DOHH2 (cell line): ENCODE measurements at regions not wholly inside any gene's neighbourhood (a gene's known extent, or its start where the extent isn't known, plus 50 kb on each side); places are given as distances from the start of the nearest gene placed in this dataset.

Experiments used
- H3F3A ChIP-seq: fragments of 200-600 bp; sonication (generic), shearing (Covaris generic); 2 replicates; pipeline ENCODE4 v1.6.0; 2016; ENCODE audit warnings: antibody characterized with exemption, mild to moderate bottlenecking; ENCODE audit not compliant: control insufficient read depth, insufficient read depth
- H3K27ac ChIP-seq: fragments of 200-600 bp; sonication (generic); 2 replicates; pipeline ENCODE4 v1.5.1; 2014; ENCODE audit warnings: low read depth, mild to moderate bottlenecking, low read length, moderate library complexity
- H3K27me3 ChIP-seq: fragments of 200-600 bp; sonication (generic); 2 replicates; pipeline ENCODE4 v1.6.1; 2014; ENCODE audit warnings: mild to moderate bottlenecking, low read length, mixed read lengths; ENCODE audit not compliant: control insufficient read depth
- H3K36me3 ChIP-seq: fragments of 200-600 bp; sonication (generic); 2 replicates; pipeline ENCODE4 v1.6.1; 2014; ENCODE audit warnings: mild to moderate bottlenecking, low read length, moderate library complexity, mixed read lengths; ENCODE audit not compliant: control insufficient read depth
- H3K4me1 ChIP-seq: fragments of 200-600 bp; sonication (generic); 2 replicates; pipeline ENCODE4 v1.6.1; 2014; ENCODE audit warnings: mild to moderate bottlenecking, low read length, mixed read lengths; ENCODE audit not compliant: control insufficient read depth
- H3K4me2 ChIP-seq: fragments of 200-600 bp; sonication (generic); 2 replicates; pipeline ENCODE4 v1.6.0; 2014; ENCODE audit warnings: mild to moderate bottlenecking, low read length, moderate library complexity
- H3K4me3 ChIP-seq: fragments of 200-600 bp; sonication (generic); 2 replicates; pipeline ENCODE4 v1.5.1; 2014; ENCODE audit warnings: mild to moderate bottlenecking, low read length, mixed read lengths
- H3K79me2 ChIP-seq: fragments of 200-600 bp; sonication (generic); 2 replicates; pipeline ENCODE4 v1.6.1; 2014; ENCODE audit warnings: mild to moderate bottlenecking, low read length, mixed read lengths; ENCODE audit not compliant: control insufficient read depth
- H3K9me2 ChIP-seq: fragments of 200-600 bp; sonication (generic); replicated peaks from 2 replicates; pipeline ENCODE4 v1.6.1; 2014; ENCODE audit warnings: mild to moderate bottlenecking, low read length, mixed read lengths; ENCODE audit not compliant: control insufficient read depth
- H3K9me3 ChIP-seq: fragments of 200-600 bp; sonication (generic); 2 replicates; pipeline ENCODE4 v1.6.1; 2014; ENCODE audit warnings: antibody characterized with exemption, low read length, mixed read lengths; ENCODE audit not compliant: control insufficient read depth, insufficient read depth
- H4K20me1 ChIP-seq: fragments of 200-600 bp; sonication (generic); 2 replicates; pipeline ENCODE4 v1.6.0; 2014; ENCODE audit warnings: low read depth, mild to moderate bottlenecking, antibody characterized with exemption, low read length, moderate library complexity; ENCODE audit not compliant: control insufficient read depth, insufficient read depth
- CTCF ChIP-seq: fragments of 200-600 bp; sonication (generic); IDR thresholded peaks from one replicate; pipeline ENCODE4 v1.5.1; 2014; ENCODE audit warnings: antibody characterized with exemption, mild to moderate bottlenecking, low read depth, low read length; ENCODE audit not compliant: poor library complexity, severe bottlenecking
- EZH2phosphoT487 ChIP-seq: fragments of 200-600 bp; sonication (generic); IDR thresholded peaks from 2 replicates; pipeline ENCODE4 v1.6.1; 2017; ENCODE audit warnings: borderline replicate concordance, mild to moderate bottlenecking, antibody characterized with exemption, low read length, moderate library complexity, mixed read lengths

GRCh38 chr11:92848578-92848977, 120.9 kb upstream of the MTNR1B start:
- Histone ChIP-seq H4K20me1 (no peaks in the 10 kb centered on the region), H3K27ac (no peak overlapping the region), H3K27me3 (no peaks in the 10 kb centered on the region), H3K9me3 (no peaks in the 10 kb centered on the region), H3K79me2 (no peaks in the 10 kb centered on the region), H3F3A (no peaks in the 10 kb centered on the region), H3K36me3 (no peaks in the 10 kb centered on the region), H3K9me2 (no peaks in the 10 kb centered on the region), H3K4me3 (no peak overlapping the region), H3K4me1 (no peaks in the 10 kb centered on the region), H3K4me2 (no peak overlapping the region)
- TF ChIP-seq EZH2phosphoT487 (no peak), CTCF (no peak)

- Histone ChIP-seq H3K4me2 (no peak overlapping the region), H3K4me3 (no peak overlapping the region), H3K36me3 (no peaks in the 10 kb centered on the region), H3K27ac (no peak overlapping the region), H4K20me1 (no peaks in the 10 kb centered on the region), H3K4me1 (no peaks in the 10 kb centered on the region), H3K27me3 (no peaks in the 10 kb centered on the region), H3K9me3 (no peaks in the 10 kb centered on the region), H3K9me2 (no peaks in the 10 kb centered on the region), H3F3A (no peaks in the 10 kb centered on the region), H3K79me2 (no peaks in the 10 kb centered on the region)
- no peak for TF ChIP-seq EZH2phosphoT487
- no peak for TF ChIP-seq CTCF
Measured at GRCh38 chr11:92850296-92850826, 119.1 kb upstream of the MTNR1B start.

GRCh38 chr11:92852229-92852628, 117.2 kb upstream of the MTNR1B start:
- no peaks in the 10 kb centered on the region for H3K79me2 ChIP-seq
- TF ChIP-seq CTCF (no peak), EZH2phosphoT487 (no peak)
- no peaks in the 10 kb centered on the region for H3K9me2 ChIP-seq
- no peak overlapping the region for H3K4me2 ChIP-seq
- no peaks in the 10 kb centered on the region for H3F3A ChIP-seq
- H3K27me3 ChIP-seq: no peaks in the 10 kb centered on the region
- H4K20me1 ChIP-seq: no peaks in the 10 kb centered on the region
- no peaks in the 10 kb centered on the region for H3K4me1 ChIP-seq
- no peaks in the 10 kb centered on the region for H3K9me3 ChIP-seq
- no peaks in the 10 kb centered on the region for H3K36me3 ChIP-seq
- no peak overlapping the region for H3K27ac ChIP-seq
- H3K4me3 ChIP-seq: no peak overlapping the region

- no peak for TF ChIP-seq CTCF
- no peak for TF ChIP-seq EZH2phosphoT487
- Histone ChIP-seq H3K9me3 (no peaks in the 10 kb centered on the region), H3K27ac (no peak overlapping the region), H3K4me2 (no peak overlapping the region), H3K9me2 (no peaks in the 10 kb centered on the region), H3K4me1 (no peaks in the 10 kb centered on the region), H3K79me2 (no peaks in the 10 kb centered on the region), H3K36me3 (no peaks in the 10 kb centered on the region), H3K4me3 (no peak overlapping the region), H3K27me3 (no peaks in the 10 kb centered on the region), H4K20me1 (no peaks in the 10 kb centered on the region), H3F3A (no peaks in the 10 kb centered on the region)
Measured at GRCh38 chr11:92852946-92853345, 116.5 kb upstream of the MTNR1B start.
